AML-193 (cell line): ENCODE measurements at regions not wholly inside any gene's neighbourhood (a gene's known extent, or its start where the extent isn't known, plus 50 kb on each side); places are given as distances from the start of the nearest gene placed in this dataset.
A peak's percentile ranks its signal among the peaks of the same experiment; 100 is the strongest.

Experiments
- DNase-seq, 2 experiments: peaks; one replicate each; lab custom pipeline; 2025; lab: John Stamatoyannopoulos, UW

DNA sequence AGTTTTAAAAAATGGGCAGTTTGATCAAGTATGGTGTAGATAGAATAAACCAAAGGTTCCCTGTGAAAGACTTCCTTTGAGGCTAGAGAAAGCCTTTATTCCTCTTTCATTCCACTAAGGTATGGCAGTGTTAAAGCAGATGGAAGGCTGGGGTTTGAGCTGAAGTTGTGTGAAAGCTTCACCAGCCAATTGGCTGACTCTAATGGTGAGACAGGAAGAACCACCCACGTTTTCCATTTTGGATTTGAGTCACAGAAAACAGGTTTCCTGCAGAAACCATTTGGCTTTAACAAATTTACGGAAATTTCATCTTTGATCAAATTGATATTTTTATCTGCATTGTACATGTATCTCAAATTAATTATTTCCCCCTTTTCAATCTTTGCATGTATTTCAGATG, 455.0 kb downstream of the PCNX1 start:
- DNase-seq: no peak

DNA sequence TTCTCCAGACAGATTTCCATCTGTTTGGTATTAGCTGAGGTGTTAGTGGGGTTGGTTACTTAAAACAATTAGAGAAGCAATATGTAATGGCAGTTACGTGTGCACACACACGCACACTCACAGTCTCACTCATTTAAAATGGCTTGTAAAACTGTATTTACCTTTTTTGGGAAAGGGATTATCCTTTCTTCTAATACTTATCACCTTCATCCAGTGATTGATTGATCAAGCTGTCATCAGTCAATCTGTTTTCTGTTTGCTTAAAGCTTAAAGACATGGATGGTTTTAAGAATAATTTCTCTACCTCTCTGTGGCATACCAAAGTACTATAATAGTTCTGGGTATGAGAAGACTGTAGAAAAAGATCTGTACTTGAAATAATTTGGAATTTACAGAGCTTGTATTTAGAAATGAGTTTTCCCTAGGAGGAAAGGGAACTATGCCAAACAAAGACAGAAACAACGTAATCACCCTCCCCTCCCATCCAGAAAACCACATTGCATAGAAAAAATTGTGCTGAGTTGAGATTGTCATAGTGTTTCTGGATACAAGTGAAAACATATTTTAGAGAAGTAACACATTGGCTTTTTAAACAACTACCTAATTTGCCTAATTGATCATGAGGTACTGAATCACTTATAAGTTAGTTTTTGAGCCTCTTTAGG, 455.8 kb downstream of the PCNX1 start:
- peak; percentile 40 to 46 for DNase-seq

- DNase-seq: no peak
These were observed 457.0 kb downstream of the PCNX1 start for GRCh38 chr14:71363946-71364925.

GRCh38 chr14:71365361-71365760, 458.1 kb downstream of the PCNX1 start:
- no peak for DNase-seq

- no peak for DNase-seq
These were observed 459.6 kb downstream of the PCNX1 start for GRCh38 chr14:71366861-71367260.

DNA sequence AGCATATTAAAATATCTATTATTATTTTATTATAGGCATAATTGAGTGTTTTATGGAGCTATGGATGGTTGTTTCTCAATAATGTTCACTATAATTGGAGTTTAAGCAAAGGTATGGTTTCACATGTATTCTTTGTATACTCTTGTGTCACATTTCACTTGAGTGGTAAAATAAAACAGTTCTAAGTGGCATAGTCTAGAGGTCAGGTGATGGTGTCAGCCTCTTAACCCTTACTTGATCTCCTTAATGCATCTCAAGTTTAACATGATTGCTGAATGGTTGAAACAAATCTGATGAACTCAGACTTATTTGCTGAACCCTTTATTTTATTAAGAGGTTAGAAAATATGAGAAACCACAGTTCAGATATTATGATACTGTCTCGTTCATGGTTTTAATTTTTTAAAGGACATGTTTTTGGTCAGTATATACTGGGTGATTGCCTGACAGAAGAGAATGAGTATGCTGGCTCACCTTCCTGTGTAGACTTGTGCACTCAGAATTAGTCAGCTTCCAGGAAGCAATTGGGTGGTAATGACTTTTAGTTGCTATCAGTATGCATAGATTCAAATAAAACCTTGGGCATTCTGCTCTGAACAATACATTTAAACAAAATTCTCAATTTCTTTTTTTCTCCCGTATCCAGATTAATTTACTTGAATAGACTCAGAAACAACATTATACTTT, 464.6 kb downstream of the PCNX1 start:
- DNase-seq: peak in 1 of 2 experiments; percentile 3

DNA sequence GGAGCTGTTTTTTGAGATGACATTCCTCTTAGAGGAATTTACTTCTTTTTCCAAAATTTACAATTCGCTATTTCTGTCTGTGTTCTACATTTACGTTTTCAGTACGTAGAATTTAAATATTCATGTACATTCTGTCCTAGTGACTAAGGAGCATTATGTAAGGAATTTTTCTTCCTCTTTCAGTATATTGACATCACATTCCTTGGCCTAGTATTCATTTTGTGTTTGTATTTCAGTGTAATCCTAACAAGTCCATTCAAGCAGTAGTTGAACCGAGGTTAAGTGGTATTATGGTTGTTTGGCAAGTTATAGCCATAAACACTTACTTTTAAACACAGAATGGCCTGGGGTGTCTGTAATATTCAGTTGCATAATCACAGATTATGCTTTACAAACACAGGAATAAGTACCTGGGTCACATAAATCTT, 465.2 kb downstream of the PCNX1 start:
- DNase-seq: no peak

- DNase-seq: no peak
These were observed 466.5 kb downstream of the PCNX1 start for GRCh38 chr14:71373773-71374172.

GRCh38 chr14:71374989-71375388, 467.7 kb downstream of the PCNX1 start:
- DNase-seq: no peak

DNA sequence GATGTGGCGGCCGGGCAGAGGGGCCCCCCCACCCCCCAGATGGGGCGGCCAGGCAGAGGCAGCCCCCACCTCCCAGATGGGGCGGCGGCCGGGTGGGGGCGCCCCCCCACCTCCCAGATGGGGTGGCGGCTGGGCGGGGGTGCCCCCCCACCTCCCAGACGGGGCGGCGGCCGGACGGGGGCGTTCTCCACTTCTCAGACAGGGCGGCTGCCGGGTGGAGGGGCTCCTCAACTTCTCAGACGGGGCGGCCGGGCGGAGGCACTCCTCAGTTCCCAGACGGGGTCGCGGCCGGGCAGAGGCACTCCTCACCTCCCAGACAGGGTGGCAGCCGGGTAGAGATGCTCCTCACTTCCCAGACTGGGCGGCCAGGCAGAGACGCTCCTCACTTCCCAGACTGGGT, 469.8 kb downstream of the PCNX1 start:
- no peak for DNase-seq

DNA sequence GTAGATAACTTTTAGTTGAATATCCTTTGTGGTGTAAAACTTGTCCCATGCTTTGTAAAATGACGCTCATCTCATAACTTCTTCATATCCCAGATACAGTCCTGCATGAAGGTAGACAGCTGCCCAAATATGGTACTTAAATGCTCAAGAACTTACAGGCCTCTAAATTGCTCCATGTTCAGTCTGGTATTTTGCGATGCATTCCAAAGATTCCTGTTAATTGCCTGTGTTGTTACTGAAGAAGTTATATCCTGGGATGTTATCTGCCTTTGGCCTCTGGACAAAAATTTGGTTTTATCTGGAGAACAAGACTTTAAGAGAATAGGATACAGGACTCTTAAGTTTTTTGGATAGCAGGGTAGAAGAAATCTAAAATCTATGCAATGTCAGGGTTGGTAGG, 473.0 kb downstream of the PCNX1 start:
- DNase-seq: no peak

DNA sequence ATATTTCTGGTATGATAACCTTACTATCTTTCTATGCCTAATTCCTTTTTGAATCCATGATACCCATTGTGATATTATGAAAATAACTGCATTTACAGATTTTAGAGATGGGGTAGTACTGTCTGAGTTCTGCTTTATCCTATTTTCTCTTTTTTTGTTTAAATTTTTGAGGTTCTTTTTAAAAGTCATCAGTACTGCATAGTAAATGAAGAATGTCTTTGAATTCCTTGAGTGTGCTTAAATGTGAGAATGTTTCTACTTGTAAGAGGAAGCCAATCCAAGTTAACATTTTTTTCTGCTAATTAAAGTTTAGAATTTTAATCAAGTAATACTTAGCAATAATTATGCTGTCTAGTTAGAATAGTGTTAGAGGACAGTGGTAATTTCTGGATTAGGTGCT, 474.6 kb downstream of the PCNX1 start:
- DNase-seq: no peak

- no peak for DNase-seq
These were observed 475.1 kb downstream of the PCNX1 start for GRCh38 chr14:71382315-71382714.

GRCh38 chr14:71383510-71383909, 476.3 kb downstream of the PCNX1 start:
- no peak for DNase-seq

- no peak for DNase-seq
These were observed 477.0 kb downstream of the PCNX1 start for GRCh38 chr14:71384007-71384845.

- no peak for DNase-seq
These were observed 480.5 kb downstream of the PCNX1 start for GRCh38 chr14:71387753-71388152.

DNA sequence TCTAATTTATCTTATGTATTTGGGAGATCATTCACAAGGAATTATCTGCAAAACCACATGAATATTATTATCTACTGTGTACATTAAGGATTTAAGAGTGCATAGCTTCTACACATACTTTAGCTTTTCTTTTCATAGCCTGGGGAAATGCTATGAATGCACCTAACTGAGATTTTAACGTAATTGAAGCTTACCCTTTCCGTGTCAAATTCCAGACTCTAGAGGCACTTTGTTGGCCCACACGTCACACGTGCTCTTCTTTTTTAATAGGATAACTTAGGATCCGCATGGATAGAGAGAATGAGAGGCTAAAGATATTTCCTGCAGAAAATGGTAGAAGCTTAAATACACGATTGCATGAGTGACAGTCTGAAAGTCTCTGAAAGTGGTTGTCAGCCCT, 481.1 kb downstream of the PCNX1 start:
- DNase-seq: no peak

- DNase-seq: no peak
These were observed 481.6 kb downstream of the PCNX1 start for GRCh38 chr14:71388862-71389261.

DNA sequence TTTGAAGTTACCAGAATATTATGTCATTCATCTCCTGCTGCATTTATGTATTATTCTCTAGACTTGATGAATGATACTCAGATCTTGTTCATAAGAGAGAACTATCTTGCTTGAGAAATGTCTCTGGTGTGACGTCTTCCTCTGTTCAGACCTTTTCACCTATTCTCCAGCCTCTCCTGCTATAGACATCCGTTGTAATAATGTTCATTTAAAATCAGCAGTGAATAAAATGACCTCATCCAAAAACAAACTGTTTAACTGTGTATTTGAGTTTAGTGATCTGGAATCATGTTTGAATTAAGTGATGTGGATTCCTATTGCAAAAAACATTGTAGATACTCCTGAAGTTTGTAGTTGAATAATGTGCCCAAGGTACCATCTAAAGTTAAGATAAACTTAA, 487.1 kb downstream of the PCNX1 start:
- DNase-seq: no peak

GRCh38 chr14:71395151-71395604, 487.9 kb downstream of the PCNX1 start:
- DNase-seq: no peak

DNA sequence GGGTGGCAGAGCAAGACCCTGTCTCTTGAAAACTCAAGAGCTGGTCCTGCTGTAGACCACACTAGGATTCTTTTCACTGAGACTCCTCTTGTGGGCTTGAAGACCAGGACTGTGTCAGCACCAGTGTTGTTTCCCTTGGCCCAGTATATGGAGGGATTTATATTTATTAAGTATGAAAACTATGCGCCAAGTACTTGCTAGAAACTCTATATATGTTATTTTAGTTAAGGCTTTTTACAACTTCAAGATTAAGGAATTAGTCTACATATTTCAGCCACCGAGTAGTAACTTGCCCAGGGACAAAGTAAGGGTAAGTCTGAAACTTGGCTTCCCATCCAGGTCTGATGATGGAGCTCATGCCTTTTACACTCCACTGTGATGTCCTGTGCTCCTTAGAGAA, 488.4 kb downstream of the PCNX1 start:
- DNase-seq: no peak
